GM18951 (cell line): ENCODE measurements at regions not wholly inside any gene's neighbourhood (a gene's known extent, or its start where the extent isn't known, plus 50 kb on each side); places are given as distances from the start of the nearest gene placed in this dataset.

Experiments used
- POLR2A ChIP-seq: IDR thresholded peaks from 4 replicates; pipeline ENCODE4 v1.6.1; 2011; ENCODE audit warnings: mild to moderate bottlenecking; ENCODE audit not compliant: insufficient read length, insufficient read depth; ENCODE audit errors: extremely low read depth
- in situ Hi-C: fragments of 300-500 bp; cut with MboI; formaldehyde crosslinking; loops from one replicate; pipeline ENCODE4 v1.12.0; 2022; ENCODE audit warnings: low sequenced_read_pairs, mixed read lengths, inconsistent platforms; ENCODE audit not compliant: unreplicated experiment

DNA sequence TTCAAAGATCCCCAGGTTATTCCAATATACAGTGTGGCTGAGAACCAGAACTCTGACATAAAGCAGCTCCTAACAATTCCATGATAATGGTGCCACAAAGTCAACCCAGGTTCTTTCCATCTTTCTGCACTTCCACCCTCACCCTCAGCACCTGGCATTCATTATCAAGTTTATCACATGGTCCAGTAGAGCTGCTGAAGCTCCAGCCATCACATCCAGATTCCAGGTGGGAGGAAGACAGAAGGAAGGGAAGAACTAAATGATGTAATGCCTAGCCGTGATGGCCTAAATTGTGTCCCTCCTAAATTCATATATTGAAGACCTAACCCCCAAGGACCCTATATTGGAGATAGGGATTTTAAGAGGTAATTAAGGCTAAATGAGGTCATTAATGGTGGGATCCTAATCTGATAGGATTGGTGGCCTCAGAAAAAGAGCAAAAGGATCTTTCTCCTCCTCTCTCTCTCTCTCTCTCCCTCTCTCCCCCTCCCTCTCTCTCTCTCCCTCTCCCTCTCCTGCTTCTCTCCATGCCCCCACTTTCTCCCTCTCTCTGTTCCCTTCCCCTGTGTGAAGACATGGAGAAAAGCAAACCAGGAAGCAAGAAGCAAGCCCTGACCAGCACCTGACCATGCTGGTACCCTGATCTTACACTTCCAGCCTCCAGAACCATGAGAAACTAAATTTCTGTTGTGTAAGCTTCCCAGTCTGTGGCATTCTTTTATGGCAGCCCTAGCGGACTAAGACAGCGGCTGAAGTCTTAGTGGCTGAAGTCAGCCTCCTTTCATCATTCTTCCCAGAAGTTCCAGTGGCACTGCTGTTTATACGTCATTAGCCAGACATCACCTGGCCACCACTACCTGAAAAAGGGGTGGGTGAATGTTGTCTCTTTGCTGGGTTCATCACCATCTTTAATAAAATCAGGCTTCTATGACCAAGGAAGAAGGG, 369.7 kb upstream of the PROK2 start:
- no peak for TF ChIP-seq POLR2A
- in situ Hi-C loops, result no loop called here

DNA sequence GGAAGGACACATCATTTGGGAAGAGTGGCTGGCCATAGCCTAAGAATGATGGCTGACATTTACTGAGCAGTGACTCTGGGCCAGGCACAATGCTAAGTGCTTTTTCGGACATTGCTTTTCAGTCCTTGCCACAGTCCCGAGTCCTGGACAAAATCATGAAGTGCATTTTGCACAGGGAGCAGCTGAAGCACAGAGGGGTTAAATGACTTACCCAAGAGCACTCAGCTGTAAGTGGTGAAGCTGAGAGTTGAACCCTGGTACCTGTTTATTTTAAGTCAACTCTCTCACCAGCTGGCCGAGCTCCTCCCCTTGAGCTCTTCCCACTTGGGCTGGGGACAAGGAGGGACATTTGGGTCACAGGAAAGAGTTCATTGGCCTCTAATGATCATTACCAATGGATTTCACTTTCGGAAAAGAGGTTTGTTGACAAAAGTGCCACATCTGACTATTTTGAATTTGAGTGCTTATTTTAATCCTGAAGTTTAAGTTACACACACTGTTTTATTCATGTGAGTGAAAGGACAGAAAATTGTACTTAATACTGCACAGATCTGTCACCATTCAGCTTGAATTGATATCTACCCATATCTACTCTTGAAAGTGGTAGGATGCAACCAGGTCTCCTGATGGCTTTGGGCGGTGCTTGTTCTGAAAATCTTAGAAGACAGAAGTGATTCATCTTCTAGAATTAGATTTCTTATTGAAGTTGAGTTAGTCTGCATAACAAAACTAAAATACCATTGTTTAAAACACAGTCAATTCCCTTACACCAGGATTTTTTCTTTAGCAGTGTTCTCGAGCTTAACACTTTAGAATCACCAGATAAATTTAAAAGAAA, 368.7 kb upstream of the PROK2 start:
- in situ Hi-C loops, result no loop called here
- TF ChIP-seq POLR2A, result no peak

DNA sequence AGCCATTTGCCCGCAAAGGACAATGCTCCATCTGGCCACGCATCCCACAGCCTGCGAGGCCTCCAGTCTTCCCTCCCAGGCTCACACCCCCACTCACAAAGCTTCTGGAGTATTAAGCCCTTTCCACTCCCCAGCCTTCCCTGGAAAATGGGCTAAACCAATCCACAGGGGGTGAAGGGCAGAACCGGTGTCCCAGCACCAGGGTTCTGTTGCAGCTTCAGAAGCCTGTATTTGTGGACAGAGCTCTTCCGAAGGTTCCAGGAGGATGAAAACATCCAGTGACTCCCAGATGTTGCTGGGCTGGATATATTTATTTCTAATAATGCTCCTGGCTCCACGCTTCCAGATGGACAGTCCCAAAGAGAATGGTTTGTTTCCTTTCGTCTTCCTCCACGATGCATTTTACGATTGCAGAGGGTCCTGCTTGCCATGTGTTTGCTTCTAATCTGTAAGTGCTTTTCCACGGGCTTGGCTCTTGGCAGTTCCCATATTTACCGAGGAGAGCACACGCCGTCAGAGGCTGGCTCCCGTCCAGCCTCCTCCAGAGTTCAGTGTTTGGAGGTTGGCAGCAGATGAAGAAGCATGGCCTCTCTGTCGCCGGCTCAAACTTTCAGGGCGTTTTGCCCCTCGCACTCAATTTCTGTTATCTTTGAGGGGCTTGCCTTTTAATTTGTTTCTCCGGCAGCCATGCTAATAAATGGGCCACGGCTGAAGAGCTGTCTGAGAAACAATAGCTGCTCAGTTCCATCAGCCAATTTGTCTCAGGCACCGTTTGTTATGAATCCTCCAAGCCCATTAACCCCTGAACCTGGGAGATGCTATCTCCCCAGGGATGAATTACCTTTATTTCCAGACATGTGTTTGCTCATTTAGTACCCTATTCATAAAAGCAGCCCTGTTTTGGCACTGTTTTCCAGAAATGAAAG, 367.9 kb upstream of the PROK2 start:
- no peak for TF ChIP-seq POLR2A
- in situ Hi-C loops, result no loop called here

DNA sequence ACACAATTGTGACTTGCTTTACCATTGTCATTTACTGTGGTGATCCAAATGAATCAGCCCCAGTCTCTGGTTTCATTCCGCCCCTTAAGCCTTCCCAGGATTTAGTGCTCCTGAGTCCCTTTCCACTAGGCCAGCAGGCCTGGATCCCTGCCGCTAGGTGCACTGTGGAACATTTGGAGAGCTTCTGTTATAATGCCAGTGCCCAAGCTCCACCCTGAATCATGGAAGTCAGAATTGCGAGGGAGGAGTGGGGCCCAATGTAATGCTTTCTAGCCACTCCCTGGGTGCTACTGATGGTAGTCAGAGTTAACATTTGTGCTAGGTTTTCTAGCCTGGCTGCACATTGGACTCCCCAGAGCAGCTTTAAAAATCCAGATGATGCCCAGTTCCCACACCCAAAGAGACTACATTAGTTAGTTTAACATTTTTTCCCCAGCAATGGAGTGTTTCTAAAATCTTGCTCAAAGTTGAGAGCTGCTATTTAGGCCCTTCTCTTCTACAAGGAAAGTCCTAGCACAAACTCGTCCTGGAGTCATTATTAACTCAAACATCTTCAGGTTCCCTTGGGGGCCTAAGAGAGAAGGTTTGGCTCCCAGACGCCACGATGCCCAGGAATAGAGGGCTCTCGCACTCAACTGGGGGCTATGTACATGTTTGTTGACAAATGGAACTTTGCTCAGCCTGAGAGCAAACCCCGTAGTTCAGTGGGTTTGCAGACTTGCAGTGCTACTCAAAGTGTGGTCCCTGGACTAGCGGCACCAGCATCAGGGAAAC, 366.7 kb upstream of the PROK2 start:
- in situ Hi-C loops, result no loop called here
- TF ChIP-seq POLR2A, result no peak

DNA sequence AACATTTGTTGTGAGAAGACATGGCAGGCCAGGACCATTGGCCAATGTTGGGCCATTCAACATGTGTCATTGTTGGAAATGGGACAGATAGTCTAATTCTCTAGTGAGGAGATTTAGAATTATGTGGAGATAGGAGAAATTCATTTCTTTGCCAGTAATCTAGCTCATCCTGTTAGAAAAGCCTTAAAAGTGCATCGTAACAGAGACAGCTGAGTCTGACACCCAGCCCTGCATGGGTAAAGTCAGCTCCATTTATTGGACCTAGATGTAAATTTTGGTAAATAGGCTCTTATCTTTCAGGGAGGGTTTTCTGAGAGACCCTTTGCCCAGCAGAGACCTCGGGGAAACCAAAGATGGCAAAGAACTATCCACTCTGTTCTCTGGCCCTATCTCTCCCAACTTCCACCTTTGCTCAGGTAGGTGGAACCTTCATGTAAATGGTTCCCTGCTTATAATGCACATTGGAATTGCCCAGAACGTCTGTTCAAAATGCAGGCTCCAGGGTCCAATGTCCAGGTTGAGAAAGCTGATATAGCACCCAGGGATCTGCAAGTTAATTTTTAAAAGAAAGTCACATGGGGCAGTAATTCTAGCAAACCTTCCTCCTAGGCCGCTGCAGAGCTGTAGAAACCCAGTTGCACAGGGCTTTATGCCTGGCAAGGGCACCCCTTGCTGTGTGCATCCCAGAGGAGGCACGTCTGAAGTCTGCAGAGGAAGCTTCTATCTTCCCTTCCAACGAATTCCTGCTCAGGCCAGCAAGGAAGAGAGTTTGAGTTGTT, 365.9 kb upstream of the PROK2 start:
- no peak for TF ChIP-seq POLR2A
- in situ Hi-C loops, result no loop called here

DNA sequence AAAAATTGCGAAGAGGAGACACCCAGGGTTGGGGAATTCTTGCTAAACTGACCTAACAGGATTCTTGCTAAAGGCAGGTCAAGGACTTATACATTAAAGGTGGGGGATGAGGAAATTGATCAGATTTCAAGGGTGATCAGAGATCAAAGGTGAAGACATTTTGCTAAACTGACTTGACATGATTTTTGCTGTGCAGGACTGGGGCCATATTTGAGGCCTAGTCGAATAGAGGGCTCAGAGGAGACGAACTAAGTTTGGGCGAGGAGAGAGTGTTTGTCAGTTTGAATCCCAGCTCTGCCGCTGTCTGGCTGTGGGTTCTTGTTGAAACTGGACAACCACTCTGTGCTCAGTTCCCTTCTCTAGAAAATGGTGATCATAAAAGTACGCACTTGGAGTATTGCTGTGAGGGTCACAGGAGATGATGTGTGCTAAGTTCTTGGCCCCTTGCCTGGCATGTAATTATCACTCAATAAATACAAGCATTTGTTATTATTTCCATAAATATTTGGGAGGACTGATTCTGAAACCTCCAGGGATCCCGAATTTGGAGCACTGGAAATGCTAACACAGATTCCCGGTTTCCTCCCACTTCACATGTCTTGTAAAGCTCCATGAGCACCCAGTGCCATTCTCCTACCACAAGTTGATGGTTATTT, 364.8 kb upstream of the PROK2 start:
- in situ Hi-C loops, result no loop called here
- no peak for TF ChIP-seq POLR2A

DNA sequence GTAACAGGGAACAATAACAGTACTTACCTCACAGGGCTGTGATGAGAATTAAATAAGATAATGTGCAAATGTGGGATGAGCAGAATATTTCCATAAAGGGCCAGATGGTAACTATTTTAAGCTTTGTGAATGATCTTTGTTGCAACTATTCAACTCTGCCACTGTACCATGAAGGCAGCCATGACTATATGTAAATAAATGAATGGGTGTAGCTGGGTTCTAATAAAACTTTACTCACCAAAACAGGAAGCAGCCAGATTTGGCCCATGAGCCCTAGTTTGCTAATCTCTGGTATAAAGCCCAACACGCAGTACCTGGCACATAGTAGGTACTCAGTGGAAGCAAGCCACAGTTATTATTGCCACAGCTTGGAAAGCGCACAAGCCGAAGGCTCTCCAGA, 362.7 kb upstream of the PROK2 start:
- TF ChIP-seq POLR2A, result no peak
- in situ Hi-C loops, result no loop called here

DNA sequence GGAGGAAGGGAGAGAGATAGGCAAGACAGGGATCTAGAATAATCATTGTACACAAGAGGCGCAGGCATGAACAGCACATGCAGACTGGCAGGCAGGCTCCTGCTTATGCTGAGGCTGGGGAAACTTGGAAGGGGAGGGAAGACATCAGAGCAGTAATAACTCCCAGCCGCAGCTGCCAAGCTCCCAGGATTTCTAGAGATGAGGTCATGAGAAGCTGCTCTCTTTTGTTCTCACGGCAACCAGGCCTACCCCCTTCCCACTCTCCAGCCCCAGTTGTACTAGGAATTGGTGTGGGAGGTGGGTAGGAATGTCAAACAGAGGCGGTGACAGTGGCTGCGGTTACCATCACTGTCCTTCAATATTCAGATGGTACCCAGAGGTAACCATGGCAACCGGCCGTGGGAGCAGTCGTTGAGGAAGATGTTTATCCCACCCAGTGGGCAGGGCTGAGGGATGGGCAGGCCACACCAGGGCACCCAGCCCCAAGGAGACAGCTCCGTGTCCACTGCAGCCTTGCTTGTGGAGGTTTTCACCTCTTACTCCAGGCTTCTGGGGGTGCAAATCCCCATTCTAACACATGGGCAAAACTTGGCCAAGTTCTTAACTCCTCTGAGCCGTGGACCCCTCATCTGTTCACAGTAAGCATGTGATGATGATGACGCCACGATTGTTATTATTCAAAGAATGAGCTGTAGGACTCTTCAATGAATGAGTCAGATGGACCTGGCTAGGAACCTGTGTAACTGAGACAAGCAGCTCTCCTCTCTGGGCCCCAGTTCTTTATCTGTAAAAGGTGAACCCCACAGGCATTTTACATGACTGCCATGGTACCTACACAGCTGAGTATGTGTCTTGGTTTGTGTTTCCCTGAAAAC, 360.8 kb upstream of the PROK2 start:
- TF ChIP-seq POLR2A, result no peak
- in situ Hi-C loops, result no loop called here

DNA sequence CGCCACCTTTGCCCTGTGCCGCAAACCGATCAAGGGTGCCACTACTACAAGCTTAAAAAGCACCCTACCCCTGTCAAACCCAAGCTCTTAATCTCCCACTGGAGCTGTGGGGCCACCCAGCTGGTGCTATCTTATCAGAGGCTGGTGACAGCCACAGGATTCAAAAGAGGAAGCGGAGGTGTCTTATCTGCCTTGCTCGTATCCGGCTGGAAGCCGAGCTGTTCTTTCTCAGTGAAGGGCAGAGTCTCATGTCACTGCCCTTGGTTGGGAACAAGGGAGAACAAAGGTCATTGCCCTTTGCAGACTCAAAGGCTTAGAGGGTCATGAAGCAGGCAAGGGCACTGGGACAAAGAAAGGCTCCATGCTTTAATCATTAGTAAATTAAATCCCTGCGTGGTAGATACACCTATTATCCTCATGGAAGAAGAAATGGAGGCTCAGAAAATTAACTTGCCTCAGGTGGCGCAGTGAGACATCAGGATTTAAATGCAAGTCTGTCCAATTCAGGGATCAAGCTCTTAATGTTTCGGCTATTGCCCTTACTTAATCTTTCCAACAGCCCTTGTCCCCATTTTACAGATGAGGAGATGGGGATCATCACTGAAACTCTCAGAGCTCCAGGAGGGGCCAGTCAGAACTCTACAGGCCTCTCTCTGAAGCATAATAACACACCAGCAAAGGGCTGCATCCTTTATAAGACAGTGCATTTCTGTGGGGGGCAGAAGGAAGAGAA, 360.0 kb upstream of the PROK2 start:
- TF ChIP-seq POLR2A, result no peak
- in situ Hi-C loops, result no loop called here

DNA sequence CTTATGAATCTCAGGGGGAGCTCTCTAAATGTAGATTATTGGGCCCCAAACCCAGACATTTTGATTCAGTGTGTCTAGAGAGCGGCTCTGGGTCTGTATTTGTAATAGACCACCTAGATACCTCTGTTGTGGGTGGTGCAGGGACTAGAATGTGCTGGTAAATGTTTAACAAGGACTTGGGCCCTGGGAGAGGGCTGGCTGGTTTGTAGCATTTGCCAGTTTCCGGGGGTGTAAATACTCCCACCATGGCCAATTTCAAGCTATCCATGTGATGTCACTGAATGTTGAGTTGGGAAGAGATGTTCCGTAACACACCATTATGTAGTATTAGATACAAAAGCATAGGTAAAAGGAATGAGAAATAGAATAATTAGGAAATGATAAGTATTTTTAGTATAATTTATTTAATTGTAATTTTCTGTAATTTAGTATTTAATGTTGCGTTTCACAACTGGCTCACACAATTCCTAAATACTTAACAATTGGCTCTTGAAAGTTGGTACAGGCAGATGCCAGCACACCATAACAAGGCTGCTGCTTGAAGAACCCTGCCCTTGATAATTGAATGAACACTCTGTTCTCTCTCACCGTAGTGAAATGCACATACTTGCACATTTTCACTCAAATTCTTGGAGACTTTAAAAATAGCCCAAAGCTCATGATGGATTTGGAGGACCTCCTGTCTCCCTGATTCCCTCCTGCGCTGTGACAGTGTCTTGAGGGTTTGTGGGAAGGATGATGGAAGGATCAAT, 359.2 kb upstream of the PROK2 start:
- no peak for TF ChIP-seq POLR2A
- in situ Hi-C loops, result no loop called here
